Hematopoietic multipotent progenitor cell treated with erythropoietin and hydrocortisone succinate and interleukin-3 and kit ligand, for 15 days (in vitro differentiated cells): ENCODE measurements at regions not wholly inside any gene's neighbourhood (a gene's known extent, or its start where the extent isn't known, plus 50 kb on each side); places are given as distances from the start of the nearest gene placed in this dataset.

Experiments
- DNase-seq: peaks from one replicate; pipeline ENCODE4 v3.0.0-alpha.2; 2015; ENCODE audit warnings: low spot score

- DNase-seq: no peak
Observed at GRCh38 chr1:112788054-112788453, 72.9 kb upstream of the PPM1J start.

GRCh38 chr1:112783059-112783458, 67.9 kb upstream of the PPM1J start:
- DNase-seq: no peak

DNA sequence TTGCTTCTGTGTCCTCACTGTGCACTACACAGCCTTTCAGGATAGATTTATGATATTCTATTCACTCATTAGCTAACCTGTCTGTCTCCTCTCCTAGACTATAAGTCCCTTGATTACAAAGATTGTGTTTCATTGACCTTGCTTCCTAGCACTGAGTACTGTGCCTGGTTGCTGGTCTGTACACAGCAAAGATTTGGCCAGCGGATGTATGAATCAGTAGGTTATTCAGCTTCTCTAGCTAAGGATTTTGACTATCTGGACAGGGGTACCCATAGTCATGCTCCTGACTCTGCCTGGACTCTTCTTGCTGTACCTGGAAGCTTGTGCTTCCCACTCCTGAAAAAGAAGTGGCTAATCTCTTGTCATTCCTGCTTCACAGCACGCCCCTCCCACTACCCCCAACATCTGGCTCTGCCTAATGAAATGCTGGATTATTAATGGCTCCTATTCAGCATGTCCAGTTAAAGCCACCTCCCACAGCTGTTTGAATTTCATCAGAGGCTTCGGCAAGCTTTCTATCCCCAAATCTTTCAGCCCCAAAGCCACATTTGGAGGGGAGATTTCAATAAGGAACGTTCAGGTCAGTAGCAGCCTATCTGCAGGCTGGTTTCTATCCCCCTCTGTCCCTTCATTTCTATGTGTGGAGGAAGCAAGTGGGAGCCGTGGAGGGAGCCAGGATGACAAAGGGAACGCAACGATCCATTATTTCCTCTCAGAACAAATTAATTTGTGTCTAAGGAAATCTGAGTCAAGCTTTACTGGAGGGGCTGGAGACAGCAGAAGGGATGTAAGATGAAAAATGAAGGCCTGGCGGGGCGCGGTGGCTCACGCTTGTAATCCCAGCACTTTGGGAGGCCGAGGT, 64.8 kb upstream of the PPM1J start:
- DNase-seq: no peak

DNA sequence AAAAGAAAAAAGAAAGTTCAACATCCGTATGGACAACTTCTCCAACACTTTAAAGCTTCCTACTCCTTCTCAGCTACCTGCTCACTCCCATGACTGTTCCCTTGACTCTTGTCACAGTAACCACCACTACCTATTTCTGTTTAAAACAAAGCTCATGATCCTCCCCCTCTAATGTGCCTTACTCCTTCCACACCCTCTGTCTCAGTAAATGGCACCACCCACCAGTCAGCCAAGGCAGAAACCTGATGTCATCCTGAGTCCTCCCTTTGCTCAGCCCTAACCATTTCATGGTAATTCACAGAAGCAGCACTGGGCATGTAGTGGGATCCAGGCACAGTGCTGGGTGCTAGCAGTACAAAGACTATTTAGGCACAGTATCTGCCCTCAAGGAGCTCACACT, 63.0 kb upstream of the PPM1J start:
- no peak for DNase-seq

DNA sequence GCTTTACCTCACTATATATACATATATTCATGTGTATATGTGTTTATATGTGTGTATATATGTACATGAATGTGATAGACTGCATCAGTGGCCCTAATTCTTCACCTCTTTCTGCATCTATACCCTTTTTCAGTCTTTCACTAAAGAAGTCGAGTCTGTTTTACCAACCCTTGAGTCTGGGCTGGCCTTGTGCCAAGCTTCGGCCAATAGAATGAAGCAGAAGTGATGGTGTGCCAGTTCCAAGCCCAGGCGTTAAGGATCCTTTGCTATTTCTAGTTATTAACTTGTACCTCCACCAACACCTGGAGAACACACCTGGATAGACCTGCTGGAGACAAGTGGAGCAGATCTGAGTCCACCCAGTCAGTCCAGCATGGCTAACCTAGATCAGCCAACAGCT, 61.6 kb upstream of the PPM1J start:
- DNase-seq: no peak

DNA sequence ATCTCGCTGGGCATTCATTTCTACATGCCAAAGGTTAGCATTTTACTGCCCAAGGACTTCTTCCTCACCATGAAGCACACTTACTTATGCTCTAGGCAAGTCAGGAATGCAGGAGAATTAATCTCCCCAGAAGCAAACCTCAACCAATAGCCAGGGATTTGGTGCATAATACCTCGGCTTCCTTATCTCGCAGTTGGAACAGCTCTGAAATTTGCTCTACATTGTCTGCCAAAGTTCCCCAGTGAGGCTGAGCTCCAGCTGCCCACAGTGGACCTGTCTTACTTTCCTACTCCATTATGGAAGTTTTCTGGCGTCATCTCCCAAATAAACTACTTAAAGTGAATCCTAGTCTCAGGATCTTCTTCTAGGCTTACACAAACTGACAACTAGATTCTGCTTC, 57.6 kb upstream of the PPM1J start:
- DNase-seq: no peak

GRCh38 chr1:112770724-112771123, 55.6 kb upstream of the PPM1J start:
- no peak for DNase-seq

DNA sequence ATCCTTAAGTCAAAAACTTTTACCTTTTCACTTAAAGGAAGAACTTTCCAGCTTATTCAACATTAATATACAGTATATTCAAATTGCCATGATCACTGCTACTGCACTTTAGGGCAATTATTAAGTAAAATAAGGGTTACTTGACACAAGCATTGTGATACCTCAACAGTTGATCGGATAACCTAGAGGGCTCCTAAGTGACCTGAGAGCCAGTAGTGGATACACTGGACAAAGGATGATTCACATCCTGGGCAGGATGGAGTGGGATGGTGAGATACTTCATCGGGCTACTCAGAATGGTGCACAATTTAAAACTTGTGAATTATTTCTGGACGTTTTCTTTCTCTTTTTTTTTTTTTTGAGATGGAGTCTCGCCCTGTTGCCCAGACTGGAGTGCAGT, 54.5 kb upstream of the PPM1J start:
- DNase-seq: no peak

DNA sequence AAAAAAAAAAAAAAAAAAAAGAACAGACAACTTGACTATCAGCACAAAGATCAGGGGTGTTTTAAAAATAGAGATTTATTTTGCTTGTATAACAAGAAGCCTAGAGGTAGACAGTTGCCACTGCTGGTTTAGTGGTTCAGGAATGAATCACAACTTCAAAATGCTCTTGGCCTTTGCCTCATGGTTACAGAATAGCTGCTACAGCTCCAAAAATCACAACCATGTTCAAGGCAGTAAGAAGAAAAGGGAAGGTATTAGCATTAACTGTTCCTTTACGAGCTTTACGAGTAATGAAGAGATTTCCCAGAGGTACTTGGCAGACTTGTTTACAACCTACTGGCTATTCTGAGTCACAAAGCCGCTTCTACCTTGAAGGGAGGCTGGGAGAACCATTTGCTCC, 52.5 kb upstream of the PPM1J start:
- DNase-seq: no peak
